ENCODE measurements at regions not wholly inside any gene's neighbourhood (a gene's known extent, or its start where the extent isn't known, plus 50 kb on each side); places are given as distances from the start of the nearest gene placed in this dataset.

GRCh38 chr14:98966016-98966415 is 306.0 kb downstream of the BCL11B start:
- H3K4me3 ChIP-seq (ENCODE audit: control insufficient read depth, low read depth, low read length): no peak overlapping the region
- no peak for DNase-seq (ENCODE audit: low read depth)
- TF ChIP-seq, protein P1, sequence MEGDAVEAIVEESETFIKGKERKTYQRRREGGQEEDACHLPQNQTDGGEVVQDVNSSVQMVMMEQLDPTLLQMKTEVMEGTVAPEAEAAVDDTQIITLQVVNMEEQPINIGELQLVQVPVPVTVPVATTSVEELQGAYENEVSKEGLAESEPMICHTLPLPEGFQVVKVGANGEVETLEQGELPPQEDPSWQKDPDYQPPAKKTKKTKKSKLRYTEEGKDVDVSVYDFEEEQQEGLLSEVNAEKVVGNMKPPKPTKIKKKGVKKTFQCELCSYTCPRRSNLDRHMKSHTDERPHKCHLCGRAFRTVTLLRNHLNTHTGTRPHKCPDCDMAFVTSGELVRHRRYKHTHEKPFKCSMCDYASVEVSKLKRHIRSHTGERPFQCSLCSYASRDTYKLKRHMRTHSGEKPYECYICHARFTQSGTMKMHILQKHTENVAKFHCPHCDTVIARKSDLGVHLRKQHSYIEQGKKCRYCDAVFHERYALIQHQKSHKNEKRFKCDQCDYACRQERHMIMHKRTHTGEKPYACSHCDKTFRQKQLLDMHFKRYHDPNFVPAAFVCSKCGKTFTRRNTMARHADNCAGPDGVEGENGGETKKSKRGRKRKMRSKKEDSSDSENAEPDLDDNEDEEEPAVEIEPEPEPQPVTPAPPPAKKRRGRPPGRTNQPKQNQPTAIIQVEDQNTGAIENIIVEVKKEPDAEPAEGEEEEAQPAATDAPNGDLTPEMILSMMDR (conservative IDR thresholded peaks at IDR 0.05; ENCODE audit: control insufficient read depth, insufficient read depth, low read depth, low read length): no peak

GRCh38 chr14:98966475-98967162 is 305.4 kb downstream of the BCL11B start:
- H3K4me3 ChIP-seq (ENCODE audit: control insufficient read depth, low read depth, low read length): no peak overlapping the region
- DNase-seq (ENCODE audit: low read depth): no peak
- TF ChIP-seq, protein P1 (conservative IDR thresholded peaks at IDR 0.05; ENCODE audit: control insufficient read depth, insufficient read depth, low read depth, low read length): no peak

- TF ChIP-seq, protein P1 (conservative IDR thresholded peaks at IDR 0.05; ENCODE audit: control insufficient read depth, insufficient read depth, low read depth, low read length): no peak
- DNase-seq (ENCODE audit: low read depth): no peak
- no peak overlapping the region for H3K4me3 ChIP-seq (ENCODE audit: control insufficient read depth, low read depth, low read length)
These were observed 297.9 kb downstream of the BCL11B start for GRCh38 chr14:98974113-98974512.

GRCh38 chr14:98976271-98976670 is 295.7 kb downstream of the BCL11B start:
- H3K4me3 ChIP-seq (ENCODE audit: control insufficient read depth, low read depth, low read length): no peak overlapping the region
- TF ChIP-seq, protein P1 (conservative IDR thresholded peaks at IDR 0.05; ENCODE audit: control insufficient read depth, insufficient read depth, low read depth, low read length): no peak
- no peak for DNase-seq (ENCODE audit: low read depth)

- no peak for DNase-seq (ENCODE audit: low read depth)
- TF ChIP-seq, protein P1 (conservative IDR thresholded peaks at IDR 0.05; ENCODE audit: control insufficient read depth, insufficient read depth, low read depth, low read length): no peak
- no peak overlapping the region for H3K4me3 ChIP-seq (ENCODE audit: control insufficient read depth, low read depth, low read length)
These were observed 294.5 kb downstream of the BCL11B start for GRCh38 chr14:98977451-98977850.

GRCh38 chr14:98982986-98983385 is 289.0 kb downstream of the BCL11B start:
- no peak overlapping the region for H3K4me3 ChIP-seq (ENCODE audit: control insufficient read depth, low read depth, low read length)
- no peak for DNase-seq (ENCODE audit: low read depth)
- TF ChIP-seq, protein P1 (conservative IDR thresholded peaks at IDR 0.05; ENCODE audit: control insufficient read depth, insufficient read depth, low read depth, low read length): no peak

Data from fibroblast of mammary gland (primary cell).